HL-60 (cell line): ENCODE measurements at regions not wholly inside any gene's neighbourhood (a gene's known extent, or its start where the extent isn't known, plus 50 kb on each side); places are given as distances from the start of the nearest gene placed in this dataset.

ENCODE experiments used
- DNase-seq, 2 experiments: peaks; one replicate each; pipeline ENCODE4 v3.0.0-alpha.2; 2010 to 2020; ENCODE audit warnings: low read depth in 1 of 2, low spot score in 1 of 2
- H3K27ac ChIP-seq: fragments of 250-450 bp; sonication (Bioruptor Pico); replicated peaks from 2 replicates; pipeline ENCODE4 v1.5.1; 2020; ENCODE audit warnings: mild to moderate bottlenecking, moderate library complexity
- H3K27me3 ChIP-seq: fragments of 250-450 bp; sonication (Bioruptor Pico); 2 replicates; pipeline ENCODE4 v1.5.1; 2021; ENCODE audit warnings: mild to moderate bottlenecking, moderate library complexity; ENCODE audit not compliant: insufficient read depth, poor library complexity, severe bottlenecking
- H3K4me3 ChIP-seq: replicated peaks from 2 replicates; pipeline ENCODE4 v1.5.1; 2011; ENCODE audit warnings: mild to moderate bottlenecking, control low read depth, low read length; ENCODE audit not compliant: insufficient read depth
- CTCF ChIP-seq: IDR thresholded peaks from one replicate; pipeline ENCODE4 v1.5.1; 2011; ENCODE audit warnings: low read length, control low read depth, inconsistent platforms; ENCODE audit not compliant: insufficient read depth
- GABPA ChIP-seq: IDR thresholded peaks from 2 replicates; pipeline ENCODE4 v1.6.1; 2012; ENCODE audit warnings: low read depth
- POLR2AphosphoS5 ChIP-seq: IDR thresholded peaks from 2 replicates; pipeline ENCODE4 v1.6.1; 2012; ENCODE audit warnings: low read depth
- SPI1 ChIP-seq: IDR thresholded peaks from 2 replicates; pipeline ENCODE4 v1.6.1; 2012; ENCODE audit warnings: low read depth, mild to moderate bottlenecking, borderline replicate concordance
- TF ChIP-seq, protein P1 (sequence below): IDR thresholded peaks from 2 replicates; pipeline ENCODE4 v1.6.1; 2012; ENCODE audit warnings: low read depth; ENCODE audit not compliant: insufficient replicate concordance

DNA sequence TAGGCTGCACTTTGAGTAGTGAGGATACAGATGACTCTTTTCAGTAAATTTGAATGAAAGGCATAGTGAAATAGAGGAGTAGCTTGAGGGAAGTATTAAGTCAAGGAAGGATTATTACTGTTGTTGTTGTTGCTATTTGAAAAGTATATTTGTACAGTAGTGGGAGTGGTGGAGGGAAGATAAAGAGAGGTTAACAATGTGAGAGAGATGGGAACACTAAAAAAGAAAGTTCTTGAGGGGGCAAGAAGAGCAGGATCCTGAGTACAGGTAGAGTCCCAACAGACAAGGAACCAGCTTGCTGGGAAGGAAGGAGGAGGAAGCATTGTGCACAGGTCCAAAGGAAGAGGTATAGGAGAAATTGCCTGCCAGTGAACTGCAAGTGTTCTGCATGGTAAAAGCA is 75.6 kb upstream of the GOLGA8B start:
- Histone ChIP-seq H3K27ac (no peak overlapping the region), H3K27me3 (peaks cover 5% of the 10 kb centered on the region), H3K4me3 (no peak overlapping the region)
- no peak for TF ChIP-seq POLR2AphosphoS5
- no peak for TF ChIP-seq SPI1
- DNase-seq: no peak

- H3K27ac ChIP-seq: no peak overlapping the region
- TF ChIP-seq, protein P1, sequence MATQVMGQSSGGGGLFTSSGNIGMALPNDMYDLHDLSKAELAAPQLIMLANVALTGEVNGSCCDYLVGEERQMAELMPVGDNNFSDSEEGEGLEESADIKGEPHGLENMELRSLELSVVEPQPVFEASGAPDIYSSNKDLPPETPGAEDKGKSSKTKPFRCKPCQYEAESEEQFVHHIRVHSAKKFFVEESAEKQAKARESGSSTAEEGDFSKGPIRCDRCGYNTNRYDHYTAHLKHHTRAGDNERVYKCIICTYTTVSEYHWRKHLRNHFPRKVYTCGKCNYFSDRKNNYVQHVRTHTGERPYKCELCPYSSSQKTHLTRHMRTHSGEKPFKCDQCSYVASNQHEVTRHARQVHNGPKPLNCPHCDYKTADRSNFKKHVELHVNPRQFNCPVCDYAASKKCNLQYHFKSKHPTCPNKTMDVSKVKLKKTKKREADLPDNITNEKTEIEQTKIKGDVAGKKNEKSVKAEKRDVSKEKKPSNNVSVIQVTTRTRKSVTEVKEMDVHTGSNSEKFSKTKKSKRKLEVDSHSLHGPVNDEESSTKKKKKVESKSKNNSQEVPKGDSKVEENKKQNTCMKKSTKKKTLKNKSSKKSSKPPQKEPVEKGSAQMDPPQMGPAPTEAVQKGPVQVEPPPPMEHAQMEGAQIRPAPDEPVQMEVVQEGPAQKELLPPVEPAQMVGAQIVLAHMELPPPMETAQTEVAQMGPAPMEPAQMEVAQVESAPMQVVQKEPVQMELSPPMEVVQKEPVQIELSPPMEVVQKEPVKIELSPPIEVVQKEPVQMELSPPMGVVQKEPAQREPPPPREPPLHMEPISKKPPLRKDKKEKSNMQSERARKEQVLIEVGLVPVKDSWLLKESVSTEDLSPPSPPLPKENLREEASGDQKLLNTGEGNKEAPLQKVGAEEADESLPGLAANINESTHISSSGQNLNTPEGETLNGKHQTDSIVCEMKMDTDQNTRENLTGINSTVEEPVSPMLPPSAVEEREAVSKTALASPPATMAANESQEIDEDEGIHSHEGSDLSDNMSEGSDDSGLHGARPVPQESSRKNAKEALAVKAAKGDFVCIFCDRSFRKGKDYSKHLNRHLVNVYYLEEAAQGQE: no peak
- no peak for TF ChIP-seq GABPA
- TF ChIP-seq SPI1: no peak
- TF ChIP-seq POLR2AphosphoS5: no peak
- no peak for TF ChIP-seq CTCF
- DNase-seq: no peak
Measured at GRCh38 chr15:34657469-34658127, 74.1 kb upstream of the GOLGA8B start.

DNA sequence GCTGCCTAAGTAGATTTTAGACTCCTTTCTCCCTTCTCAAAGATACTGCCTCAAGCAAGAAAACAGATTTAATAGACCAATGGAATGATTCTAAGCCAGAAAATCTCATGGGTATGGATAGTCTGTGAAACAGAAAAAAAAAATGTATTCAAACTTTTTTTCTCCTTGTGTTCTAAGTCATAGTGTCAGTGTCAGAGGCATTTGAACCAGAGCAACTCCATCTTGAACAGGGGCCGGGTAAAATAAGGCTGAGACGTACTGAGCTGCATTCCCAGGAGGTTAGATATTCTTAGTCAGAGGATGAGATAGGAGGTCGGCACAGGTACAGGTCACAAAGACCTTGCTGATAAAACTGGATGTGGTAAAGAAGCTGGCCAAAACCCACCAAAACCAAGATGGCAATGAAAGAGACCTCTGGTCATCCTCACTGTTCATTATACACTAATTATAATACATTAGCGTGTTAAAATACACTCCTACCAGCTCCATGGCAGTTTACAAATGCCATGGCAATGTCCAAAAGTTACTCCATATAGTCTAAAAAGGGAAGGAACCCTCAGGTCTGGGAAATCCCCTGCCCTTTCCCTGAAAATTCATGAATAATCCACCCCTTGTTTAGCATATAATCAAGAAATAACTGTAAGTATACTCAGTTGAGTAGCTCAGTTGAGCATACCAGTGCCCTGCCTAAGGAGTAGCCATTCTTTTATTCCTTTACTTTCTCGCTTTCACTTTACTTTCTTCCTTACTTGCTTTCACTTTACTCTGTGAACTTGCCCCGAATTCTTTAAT is 72.8 kb upstream of the GOLGA8B start:
- Histone ChIP-seq H3K27me3 (peaks cover 5% of the 10 kb centered on the region), H3K27ac (no peak overlapping the region), H3K4me3 (no peak overlapping the region)
- TF ChIP-seq SPI1 (no peak), CTCF (no peak), GABPA (no peak)
- no peak for DNase-seq

More at GRCh38 chr15:34657469-34658127, 74.1 kb upstream of the GOLGA8B start:
- Histone ChIP-seq H3K4me3 (no peak overlapping the region), H3K27me3 (peaks cover 5% of the 10 kb centered on the region)

GRCh38 chr15:34655326-34655725 is 71.9 kb upstream of the GOLGA8B start:
- TF ChIP-seq SPI1: no peak
- no peak for TF ChIP-seq GABPA
- TF ChIP-seq CTCF: no peak
- TF ChIP-seq, protein P1: no peak
- TF ChIP-seq POLR2AphosphoS5: no peak
- no peak for DNase-seq
- no peak overlapping the region for H3K4me3 ChIP-seq
- H3K27ac ChIP-seq: no peak overlapping the region
- peaks cover 5% of the 10 kb centered on the region for H3K27me3 ChIP-seq
